SK-N-SH treated with all-trans-retinoic acid at 6 μM for 48 hours (cell line): ENCODE measurements at regions not wholly inside any gene's neighbourhood (a gene's known extent, or its start where the extent isn't known, plus 50 kb on each side); places are given as distances from the start of the nearest gene placed in this dataset.

Experiments
- ATAC-seq: fragments of 200-7000 bp; cut with Tn5 transposase; 3 replicates; pipeline ENCODE4 v1.9.1; 2020; ENCODE audit warnings: mild to moderate bottlenecking, moderate library complexity
- ARNTL ChIP-seq: fragments of 450-650 bp; formaldehyde crosslinking; IDR thresholded peaks from 2 replicates; pipeline ENCODE4 v1.5.0; 2020; ENCODE audit warnings: low read depth, mild to moderate bottlenecking, moderate library complexity, borderline replicate concordance
- BACH2 ChIP-seq: fragments of 250-450 bp; sonication (Bioruptor Pico); IDR thresholded peaks from 2 replicates; pipeline ENCODE4 v1.9.0; 2021; ENCODE audit warnings: mild to moderate bottlenecking, borderline replicate concordance
- CREB5 ChIP-seq: fragments of 250-450 bp; sonication (Bioruptor Pico); IDR thresholded peaks from 2 replicates; pipeline ENCODE4 v1.5.1; 2020; ENCODE audit warnings: low read depth, mild to moderate bottlenecking, moderate library complexity
- CSDC2 ChIP-seq: fragments of 250-450 bp; sonication (Bioruptor Pico); IDR thresholded peaks from 2 replicates; pipeline ENCODE4 v1.5.0; 2020; ENCODE audit warnings: mild to moderate bottlenecking, moderate library complexity
- ESRRG ChIP-seq: fragments of 250-450 bp; sonication (Bioruptor Pico); IDR thresholded peaks from 2 replicates; pipeline ENCODE4 v1.6.1; 2021; ENCODE audit warnings: mild to moderate bottlenecking
- ISL1 ChIP-seq: fragments of 250-450 bp; sonication (Bioruptor Pico); IDR thresholded peaks from 2 replicates; pipeline ENCODE4 v2.1.2; 2022; ENCODE audit warnings: mild to moderate bottlenecking, moderate library complexity
- OSR1 ChIP-seq: fragments of 250-450 bp; sonication (Bioruptor Pico); IDR thresholded peaks from 2 replicates; pipeline ENCODE4 v1.8.0; 2022; ENCODE audit warnings: moderate library complexity, mild to moderate bottlenecking, inconsistent platforms
- PPARA ChIP-seq: fragments of 250-450 bp; sonication (Bioruptor Pico); IDR thresholded peaks from 2 replicates; pipeline ENCODE4 v1.5.0; 2020; ENCODE audit warnings: mild to moderate bottlenecking, borderline replicate concordance
- RARB ChIP-seq: fragments of 250-450 bp; sonication (Bioruptor Pico); IDR thresholded peaks from 2 replicates; pipeline ENCODE4 v1.8.0; 2021; ENCODE audit warnings: mild to moderate bottlenecking, moderate library complexity
- TCF4 ChIP-seq: fragments of 250-450 bp; sonication (Bioruptor Pico); IDR thresholded peaks from 2 replicates; pipeline ENCODE4 v1.8.0; 2021; ENCODE audit warnings: mild to moderate bottlenecking, moderate library complexity, borderline replicate concordance
- TOX ChIP-seq: fragments of 250-450 bp; sonication (Bioruptor Pico); IDR thresholded peaks from 2 replicates; pipeline ENCODE4 v1.8.0; 2021; ENCODE audit warnings: mild to moderate bottlenecking, moderate library complexity, borderline replicate concordance
- TSHZ2 ChIP-seq: fragments of 250-450 bp; sonication (Bioruptor Pico); IDR thresholded peaks from 2 replicates; pipeline ENCODE4 v1.5.0; 2020; ENCODE audit warnings: mild to moderate bottlenecking, moderate library complexity
- ZC3H10 ChIP-seq: fragments of 250-450 bp; sonication (Bioruptor Pico); IDR thresholded peaks from 2 replicates; pipeline ENCODE4 v1.5.1; 2021; ENCODE audit warnings: mild to moderate bottlenecking, moderate library complexity
- ZFP3 ChIP-seq: fragments of 250-450 bp; sonication (Bioruptor Pico); IDR thresholded peaks from 2 replicates; pipeline ENCODE4 v1.5.0; 2020; ENCODE audit warnings: mild to moderate bottlenecking, moderate library complexity
- ZFP30 ChIP-seq: fragments of 450-650 bp; formaldehyde crosslinking; IDR thresholded peaks from 2 replicates; pipeline ENCODE4 v1.5.0; 2022; ENCODE audit warnings: mild to moderate bottlenecking, moderate library complexity
- ZNF565 ChIP-seq: fragments of 450-650 bp; formaldehyde crosslinking; conservative IDR thresholded peaks from 2 replicates; pipeline ENCODE4 v1.5.0; 2020; ENCODE audit warnings: low read depth, mild to moderate bottlenecking, moderate library complexity
- ZNF70 ChIP-seq: fragments of 450-650 bp; formaldehyde crosslinking; IDR thresholded peaks from 2 replicates; pipeline ENCODE4 v1.5.0; 2020; ENCODE audit warnings: mild to moderate bottlenecking, moderate library complexity
- ZNF8 ChIP-seq: fragments of 450-650 bp; formaldehyde crosslinking; IDR thresholded peaks from 2 replicates; pipeline ENCODE4 v1.5.0; 2020; ENCODE audit warnings: mild to moderate bottlenecking, moderate library complexity
- TF ChIP-seq, protein P1 (sequence below): fragments of 250-450 bp; sonication (Bioruptor Pico); IDR thresholded peaks from 2 replicates; pipeline ENCODE4 v1.8.0; 2021; ENCODE audit warnings: low read depth, mild to moderate bottlenecking, moderate library complexity, borderline replicate concordance
- TF ChIP-seq, protein P2 (sequence below): fragments of 250-450 bp; sonication (Bioruptor Pico); IDR thresholded peaks from 2 replicates; pipeline ENCODE4 v1.8.0; 2020; ENCODE audit warnings: mild to moderate bottlenecking, moderate library complexity, borderline replicate concordance

DNA sequence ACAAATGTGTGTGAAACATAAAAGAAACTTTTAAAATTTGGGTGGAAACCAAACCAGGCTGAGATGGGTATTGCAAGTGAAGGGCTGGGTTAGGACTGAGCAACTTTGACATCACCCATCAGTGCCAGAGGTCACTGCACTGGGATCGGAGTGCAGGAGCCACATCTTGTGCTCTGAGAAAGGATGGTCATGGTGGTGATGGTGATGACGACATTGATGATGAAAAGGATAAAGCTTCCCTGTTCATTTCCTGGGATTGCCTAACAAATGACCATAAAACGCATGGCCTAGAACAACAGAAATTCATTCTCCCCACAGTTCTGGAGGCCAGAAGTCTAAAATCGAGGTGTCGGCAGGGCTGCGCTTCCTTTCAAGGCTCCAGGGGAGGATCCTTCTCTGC, 324.0 kb downstream of the MAF start (continued):
- TF ChIP-seq CREB5 (CRISPR knock-in tag): no peak
- no peak for TF ChIP-seq OSR1 (CRISPR knock-in tag)

GRCh38 chr16:79274264-79274663, 326.3 kb downstream of the MAF start:
- TF ChIP-seq, protein P1, sequence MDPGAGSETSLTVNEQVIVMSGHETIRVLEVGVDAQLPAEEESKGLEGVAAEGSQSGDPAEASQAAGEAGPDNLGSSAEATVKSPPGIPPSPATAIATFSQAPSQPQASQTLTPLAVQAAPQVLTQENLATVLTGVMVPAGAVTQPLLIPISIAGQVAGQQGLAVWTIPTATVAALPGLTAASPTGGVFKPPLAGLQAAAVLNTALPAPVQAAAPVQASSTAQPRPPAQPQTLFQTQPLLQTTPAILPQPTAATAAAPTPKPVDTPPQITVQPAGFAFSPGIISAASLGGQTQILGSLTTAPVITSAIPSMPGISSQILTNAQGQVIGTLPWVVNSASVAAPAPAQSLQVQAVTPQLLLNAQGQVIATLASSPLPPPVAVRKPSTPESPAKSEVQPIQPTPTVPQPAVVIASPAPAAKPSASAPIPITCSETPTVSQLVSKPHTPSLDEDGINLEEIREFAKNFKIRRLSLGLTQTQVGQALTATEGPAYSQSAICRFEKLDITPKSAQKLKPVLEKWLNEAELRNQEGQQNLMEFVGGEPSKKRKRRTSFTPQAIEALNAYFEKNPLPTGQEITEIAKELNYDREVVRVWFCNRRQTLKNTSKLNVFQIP (CRISPR knock-in tag): no peak
- TF ChIP-seq ZFP30 (no peak), ZNF565 (CRISPR knock-in tag) (no peak), ESRRG (CRISPR knock-in tag) (no peak), ARNTL (CRISPR knock-in tag) (no peak), OSR1 (CRISPR knock-in tag) (no peak), ZFP3 (CRISPR knock-in tag) (no peak), CREB5 (CRISPR knock-in tag) (no peak), TSHZ2 (CRISPR knock-in tag) (no peak), RARB (no peak), TCF4 (no peak), PPARA (CRISPR knock-in tag) (no peak), ZNF8 (CRISPR knock-in tag) (no peak), CSDC2 (no peak), BACH2 (no peak), TOX (no peak)
- TF ChIP-seq, protein P2, sequence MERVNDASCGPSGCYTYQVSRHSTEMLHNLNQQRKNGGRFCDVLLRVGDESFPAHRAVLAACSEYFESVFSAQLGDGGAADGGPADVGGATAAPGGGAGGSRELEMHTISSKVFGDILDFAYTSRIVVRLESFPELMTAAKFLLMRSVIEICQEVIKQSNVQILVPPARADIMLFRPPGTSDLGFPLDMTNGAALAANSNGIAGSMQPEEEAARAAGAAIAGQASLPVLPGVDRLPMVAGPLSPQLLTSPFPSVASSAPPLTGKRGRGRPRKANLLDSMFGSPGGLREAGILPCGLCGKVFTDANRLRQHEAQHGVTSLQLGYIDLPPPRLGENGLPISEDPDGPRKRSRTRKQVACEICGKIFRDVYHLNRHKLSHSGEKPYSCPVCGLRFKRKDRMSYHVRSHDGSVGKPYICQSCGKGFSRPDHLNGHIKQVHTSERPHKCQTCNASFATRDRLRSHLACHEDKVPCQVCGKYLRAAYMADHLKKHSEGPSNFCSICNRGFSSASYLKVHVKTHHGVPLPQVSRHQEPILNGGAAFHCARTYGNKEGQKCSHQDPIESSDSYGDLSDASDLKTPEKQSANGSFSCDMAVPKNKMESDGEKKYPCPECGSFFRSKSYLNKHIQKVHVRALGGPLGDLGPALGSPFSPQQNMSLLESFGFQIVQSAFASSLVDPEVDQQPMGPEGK: no peak
- ATAC-seq: no peak

DNA sequence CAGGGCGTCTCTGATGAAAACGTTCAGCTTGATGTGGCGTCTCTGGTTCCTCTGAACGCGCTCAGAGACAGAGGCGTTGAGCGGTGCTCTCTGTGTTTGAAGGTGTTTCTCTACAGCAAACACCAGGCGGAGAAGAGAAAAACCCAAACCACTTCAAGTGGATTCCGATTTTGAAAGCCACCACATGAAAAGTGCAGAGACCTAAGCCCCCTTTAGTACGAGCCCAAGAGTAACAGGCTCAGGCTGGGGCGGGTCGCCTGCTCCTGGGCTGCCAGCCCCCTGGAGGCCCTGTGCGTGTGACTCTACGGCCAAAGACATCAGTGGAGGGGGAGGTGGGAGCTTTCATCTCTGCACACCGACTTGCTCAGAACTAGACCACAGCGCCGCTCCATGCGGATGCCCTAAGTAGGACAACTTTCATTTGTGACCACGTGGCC, 328.4 kb downstream of the MAF start:
- TF ChIP-seq PPARA (CRISPR knock-in tag) (no peak), ZNF565 (CRISPR knock-in tag) (no peak), OSR1 (CRISPR knock-in tag) (no peak), ISL1 (no peak), ARNTL (CRISPR knock-in tag) (no peak), TCF4 (no peak), ZNF70 (CRISPR knock-in tag) (no peak), BACH2 (no peak), CSDC2 (no peak), ZNF8 (CRISPR knock-in tag) (no peak), ZC3H10 (CRISPR knock-in tag) (no peak)
- TF ChIP-seq, protein P2: no peak
- ATAC-seq: no peak
